Fibroblast of pulmonary artery (primary cell): ENCODE measurements at regions not wholly inside any gene's neighbourhood (a gene's known extent, or its start where the extent isn't known, plus 50 kb on each side); places are given as distances from the start of the nearest gene placed in this dataset.

Experiments
- DNase-seq: peaks from one replicate; pipeline ENCODE4 v3.0.0-alpha.2; 2010; ENCODE audit warnings: low read depth
- H3K4me3 ChIP-seq: replicated peaks from 2 replicates; pipeline ENCODE4 v1.5.1; 2011; ENCODE audit warnings: low read depth, mild to moderate bottlenecking, control low read depth, low read length, moderate library complexity
- CTCF ChIP-seq: IDR thresholded peaks from 2 replicates; pipeline ENCODE4 v1.5.1; 2011; ENCODE audit warnings: mild to moderate bottlenecking, control low read depth, low read length, inconsistent platforms; ENCODE audit errors: missing control alignments

- no peak overlapping the region for H3K4me3 ChIP-seq
- TF ChIP-seq CTCF: no peak
- no peak for DNase-seq
Observed at GRCh38 chr6:169139179-169139971, 114.3 kb downstream of the THBS2 start.

GRCh38 chr6:169132352-169132940 lies 121.2 kb downstream of the THBS2 start:
- no peak for DNase-seq
- TF ChIP-seq CTCF: no peak
- no peak overlapping the region for H3K4me3 ChIP-seq

GRCh38 chr6:169131390-169131789 lies 122.3 kb downstream of the THBS2 start:
- H3K4me3 ChIP-seq: no peak overlapping the region
- DNase-seq: no peak
- TF ChIP-seq CTCF: no peak

GRCh38 chr6:169130113-169130512 lies 123.5 kb downstream of the THBS2 start:
- TF ChIP-seq CTCF: no peak
- DNase-seq: no peak
- no peak overlapping the region for H3K4me3 ChIP-seq

- TF ChIP-seq CTCF: no peak
- no peak for DNase-seq
- H3K4me3 ChIP-seq: no peak overlapping the region
Observed at GRCh38 chr6:169121013-169121412, 132.6 kb downstream of the THBS2 start.

- no peak for TF ChIP-seq CTCF
- DNase-seq: no peak
- H3K4me3 ChIP-seq: no peak overlapping the region
Observed at GRCh38 chr6:169119669-169120068, 134.0 kb downstream of the THBS2 start.
